GM12873 (cell line): ENCODE measurements at regions not wholly inside any gene's neighbourhood (a gene's known extent, or its start where the extent isn't known, plus 50 kb on each side); places are given as distances from the start of the nearest gene placed in this dataset.

Source experiments
- CTCF ChIP-seq: IDR thresholded peaks from 2 replicates; pipeline ENCODE4 v1.5.1; 2012; ENCODE audit warnings: low read depth, mild to moderate bottlenecking, moderate library complexity, low read length, control low read depth; ENCODE audit not compliant: insufficient read depth; ENCODE audit errors: missing control alignments

GRCh38 chr10:53440601-53441000 lies 668.0 kb upstream of the MBL2 start:
- TF ChIP-seq CTCF: no peak

GRCh38 chr10:53434413-53434812 lies 661.8 kb upstream of the MBL2 start:
- TF ChIP-seq CTCF: no peak

- TF ChIP-seq CTCF: no peak
Measured at GRCh38 chr10:53432035-53432434, 659.5 kb upstream of the MBL2 start.

DNA sequence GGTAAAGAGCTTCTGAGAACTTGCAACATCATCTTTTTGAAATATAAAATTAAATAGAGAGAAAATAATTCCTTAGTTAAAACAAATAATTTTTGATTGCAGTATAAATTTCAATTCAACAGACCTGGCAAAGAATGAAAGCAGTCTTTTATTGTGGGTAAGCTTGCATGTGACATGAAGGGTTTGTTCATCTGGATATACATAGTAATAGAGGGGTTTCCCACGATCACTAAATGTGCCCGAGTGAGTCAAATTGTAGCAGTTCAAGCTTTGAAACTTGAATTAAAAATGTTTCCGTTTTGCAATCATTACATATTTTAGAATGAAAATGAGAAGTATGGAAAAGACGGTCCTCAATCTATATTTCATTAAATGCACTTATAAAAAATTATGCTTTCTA lies 658.4 kb upstream of the MBL2 start:
- no peak for TF ChIP-seq CTCF

GRCh38 chr10:53430127-53430891 lies 657.7 kb upstream of the MBL2 start:
- TF ChIP-seq CTCF: no peak

GRCh38 chr10:53422223-53422888 lies 649.8 kb upstream of the MBL2 start:
- no peak for TF ChIP-seq CTCF

GRCh38 chr10:53412651-53413050 lies 640.1 kb upstream of the MBL2 start:
- no peak for TF ChIP-seq CTCF
